HEK293T (cell line): ENCODE measurements at regions not wholly inside any gene's neighbourhood (a gene's known extent, or its start where the extent isn't known, plus 50 kb on each side); places are given as distances from the start of the nearest gene placed in this dataset.

ENCODE experiments used
- ARNT ChIP-seq: fragments of 450-650 bp; IDR thresholded peaks from 2 replicates; pipeline ENCODE4 v1.6.1; 2017; ENCODE audit warnings: mild to moderate bottlenecking
- L3MBTL2 ChIP-seq: fragments of 450-650 bp; conservative IDR thresholded peaks from 2 replicates; pipeline ENCODE4 v1.6.1; 2016; ENCODE audit warnings: mild to moderate bottlenecking
- SP1 ChIP-seq: fragments of 450-650 bp; IDR thresholded peaks from 2 replicates; pipeline ENCODE4 v1.6.1; 2017

- TF ChIP-seq ARNT = no peak
- no peak for TF ChIP-seq L3MBTL2
- no peak for TF ChIP-seq SP1
Observed at GRCh38 chr11:15535414-15535813, 420.7 kb downstream of the INSC start.
